Neural cell (in vitro differentiated cells): ENCODE measurements at regions not wholly inside any gene's neighbourhood (a gene's known extent, or its start where the extent isn't known, plus 50 kb on each side); places are given as distances from the start of the nearest gene placed in this dataset.

ENCODE experiments used
- H2AFZ ChIP-seq: fragments of 200-600, 300-800 bp; sonication (generic), shearing (Covaris generic); 2 replicates; pipeline ENCODE4 v1.6.0; 2014; ENCODE audit warnings: low read depth, mild to moderate bottlenecking, antibody characterized with exemption, low read length, moderate library complexity
- H3F3A ChIP-seq: fragments of 200-600 bp; shearing (Covaris generic); 2 replicates; pipeline ENCODE4 v1.6.1; 2016; ENCODE audit warnings: mild to moderate bottlenecking, moderate library complexity, mixed read lengths, antibody characterized with exemption, low read length; ENCODE audit not compliant: insufficient read depth, poor library complexity, severe bottlenecking
- H3K27ac ChIP-seq: fragments of 200-600, 300-800 bp; sonication (generic), shearing (Covaris generic); 2 replicates; pipeline ENCODE4 v1.5.1; 2014; ENCODE audit warnings: mild to moderate bottlenecking, low read length, moderate library complexity
- H3K27me3 ChIP-seq: fragments of 300-800, 200-600 bp; sonication (generic), shearing (Covaris generic); 2 replicates; pipeline ENCODE4 v1.6.0; 2014; ENCODE audit warnings: mild to moderate bottlenecking, low read depth, low read length, moderate library complexity; ENCODE audit not compliant: insufficient read depth
- H3K36me3 ChIP-seq: fragments of 300-800, 200-600 bp; sonication (generic), shearing (Covaris generic); 2 replicates; pipeline ENCODE4 v1.5.1; 2014; ENCODE audit warnings: mild to moderate bottlenecking, antibody characterized with exemption, low read length, moderate library complexity; ENCODE audit not compliant: insufficient read depth
- H3K4me2 ChIP-seq: fragments of 300-800, 200-600 bp; sonication (generic), shearing (Covaris generic); 2 replicates; pipeline ENCODE4 v1.6.0; 2014; ENCODE audit warnings: mild to moderate bottlenecking, low read length
- H3K4me3 ChIP-seq: fragments of 300-800, 200-600 bp; sonication (generic), shearing (Covaris generic); 2 replicates; pipeline ENCODE4 v1.5.1; 2014; ENCODE audit warnings: mild to moderate bottlenecking, low read length, moderate library complexity
- H3K79me2 ChIP-seq: fragments of 200-600 bp; shearing (Covaris generic); replicated peaks from 2 replicates; pipeline ENCODE4 v1.6.0; 2014; ENCODE audit warnings: mild to moderate bottlenecking, low read length, moderate library complexity; ENCODE audit not compliant: insufficient read depth
- H3K9ac ChIP-seq: fragments of 300-800, 200-600 bp; sonication (generic), shearing (Covaris generic); 2 replicates; pipeline ENCODE4 v1.6.1; 2016; ENCODE audit warnings: mild to moderate bottlenecking, low read length, mixed read lengths
- H3K9me2 ChIP-seq: fragments of 200-600 bp; shearing (Covaris generic); 2 replicates; pipeline ENCODE4 v1.6.1; 2016; ENCODE audit warnings: mild to moderate bottlenecking, low read length, mixed read lengths; ENCODE audit not compliant: insufficient read depth
- H3K9me3 ChIP-seq: fragments of 200-600, 300-800 bp; sonication (generic), shearing (Covaris generic); 2 replicates; pipeline ENCODE4 v1.6.1; 2016; ENCODE audit warnings: mild to moderate bottlenecking, mixed run types, low read length, moderate library complexity, mixed read lengths
- H4K20me1 ChIP-seq: fragments of 200-600 bp; shearing (Covaris generic); 2 replicates; pipeline ENCODE4 v1.6.1; 2016; ENCODE audit warnings: mild to moderate bottlenecking, mixed run types; ENCODE audit not compliant: insufficient read depth
- EP300 ChIP-seq: fragments of 450-650 bp; conservative IDR thresholded peaks from 2 replicates; pipeline ENCODE4 v1.6.1; 2014; ENCODE audit warnings: antibody characterized with exemption, mild to moderate bottlenecking, moderate library complexity; ENCODE audit not compliant: poor library complexity, severe bottlenecking
- EZH2 ChIP-seq: fragments of 200-600, 300-800 bp; shearing (Covaris generic), sonication (generic); IDR thresholded peaks from 2 replicates; pipeline ENCODE4 v1.6.1; 2014; ENCODE audit warnings: antibody characterized with exemption, low read length, borderline replicate concordance, mild to moderate bottlenecking; ENCODE audit not compliant: insufficient read depth, poor library complexity, severe bottlenecking
- MXI1 ChIP-seq: fragments of 450-650 bp; conservative IDR thresholded peaks from 2 replicates; pipeline ENCODE4 v1.6.1; 2014; ENCODE audit warnings: antibody characterized with exemption, mild to moderate bottlenecking; ENCODE audit not compliant: poor library complexity, severe bottlenecking
- POLR2AphosphoS5 ChIP-seq: IDR thresholded peaks from 2 replicates; pipeline ENCODE4 v1.6.1; 2012
- RAD21 ChIP-seq: fragments of 450-650 bp; conservative IDR thresholded peaks from 2 replicates; pipeline ENCODE4 v1.6.1; 2014; ENCODE audit warnings: antibody characterized with exemption, mild to moderate bottlenecking, moderate library complexity
- SMC3 ChIP-seq: fragments of 450-650 bp; conservative IDR thresholded peaks from 2 replicates; pipeline ENCODE4 v1.6.1; 2014; ENCODE audit warnings: antibody characterized with exemption, mild to moderate bottlenecking, moderate library complexity; ENCODE audit not compliant: poor library complexity
- TAF1 ChIP-seq: IDR thresholded peaks from 2 replicates; pipeline ENCODE4 v1.6.1; 2012; ENCODE audit warnings: low read depth
- TF ChIP-seq, protein P1 (sequence below): fragments of 450-650 bp; IDR thresholded peaks from 2 replicates; pipeline ENCODE4 v1.5.1; 2014; ENCODE audit warnings: antibody characterized with exemption, mild to moderate bottlenecking, moderate library complexity; ENCODE audit not compliant: poor library complexity, severe bottlenecking
- TF ChIP-seq, protein P2 (sequence below): IDR thresholded peaks from 2 replicates; pipeline ENCODE4 v1.6.1; 2012; ENCODE audit warnings: borderline replicate concordance

DNA sequence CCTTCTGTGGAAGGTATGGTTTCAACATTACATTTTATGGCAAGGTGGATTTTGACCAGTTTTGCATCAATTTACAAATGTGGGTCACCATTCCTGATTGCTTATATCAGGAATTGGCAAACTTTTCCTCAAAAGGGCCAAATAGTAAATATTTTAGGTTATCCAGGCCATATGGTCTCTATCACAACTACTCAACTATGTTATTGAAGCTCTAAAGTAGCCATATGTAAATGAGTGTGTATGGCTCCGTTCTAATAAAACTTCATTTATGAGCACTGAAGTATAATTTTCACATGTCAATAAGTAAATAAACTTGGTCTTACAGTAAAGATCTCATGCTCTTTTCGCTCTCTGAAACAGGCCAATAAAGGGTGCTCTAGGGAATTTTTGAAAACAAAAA is 362.7 kb upstream of the SASH1 start:
- H3K36me3 ChIP-seq = no peaks in the 10 kb centered on the region
- TF ChIP-seq POLR2AphosphoS5 (no peak), EP300 (no peak), MXI1 (no peak), SMC3 (no peak), TAF1 (no peak), EZH2 (no peak), RAD21 (no peak)
- TF ChIP-seq, protein P1, sequence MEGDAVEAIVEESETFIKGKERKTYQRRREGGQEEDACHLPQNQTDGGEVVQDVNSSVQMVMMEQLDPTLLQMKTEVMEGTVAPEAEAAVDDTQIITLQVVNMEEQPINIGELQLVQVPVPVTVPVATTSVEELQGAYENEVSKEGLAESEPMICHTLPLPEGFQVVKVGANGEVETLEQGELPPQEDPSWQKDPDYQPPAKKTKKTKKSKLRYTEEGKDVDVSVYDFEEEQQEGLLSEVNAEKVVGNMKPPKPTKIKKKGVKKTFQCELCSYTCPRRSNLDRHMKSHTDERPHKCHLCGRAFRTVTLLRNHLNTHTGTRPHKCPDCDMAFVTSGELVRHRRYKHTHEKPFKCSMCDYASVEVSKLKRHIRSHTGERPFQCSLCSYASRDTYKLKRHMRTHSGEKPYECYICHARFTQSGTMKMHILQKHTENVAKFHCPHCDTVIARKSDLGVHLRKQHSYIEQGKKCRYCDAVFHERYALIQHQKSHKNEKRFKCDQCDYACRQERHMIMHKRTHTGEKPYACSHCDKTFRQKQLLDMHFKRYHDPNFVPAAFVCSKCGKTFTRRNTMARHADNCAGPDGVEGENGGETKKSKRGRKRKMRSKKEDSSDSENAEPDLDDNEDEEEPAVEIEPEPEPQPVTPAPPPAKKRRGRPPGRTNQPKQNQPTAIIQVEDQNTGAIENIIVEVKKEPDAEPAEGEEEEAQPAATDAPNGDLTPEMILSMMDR = no peak
- TF ChIP-seq, protein P2, sequence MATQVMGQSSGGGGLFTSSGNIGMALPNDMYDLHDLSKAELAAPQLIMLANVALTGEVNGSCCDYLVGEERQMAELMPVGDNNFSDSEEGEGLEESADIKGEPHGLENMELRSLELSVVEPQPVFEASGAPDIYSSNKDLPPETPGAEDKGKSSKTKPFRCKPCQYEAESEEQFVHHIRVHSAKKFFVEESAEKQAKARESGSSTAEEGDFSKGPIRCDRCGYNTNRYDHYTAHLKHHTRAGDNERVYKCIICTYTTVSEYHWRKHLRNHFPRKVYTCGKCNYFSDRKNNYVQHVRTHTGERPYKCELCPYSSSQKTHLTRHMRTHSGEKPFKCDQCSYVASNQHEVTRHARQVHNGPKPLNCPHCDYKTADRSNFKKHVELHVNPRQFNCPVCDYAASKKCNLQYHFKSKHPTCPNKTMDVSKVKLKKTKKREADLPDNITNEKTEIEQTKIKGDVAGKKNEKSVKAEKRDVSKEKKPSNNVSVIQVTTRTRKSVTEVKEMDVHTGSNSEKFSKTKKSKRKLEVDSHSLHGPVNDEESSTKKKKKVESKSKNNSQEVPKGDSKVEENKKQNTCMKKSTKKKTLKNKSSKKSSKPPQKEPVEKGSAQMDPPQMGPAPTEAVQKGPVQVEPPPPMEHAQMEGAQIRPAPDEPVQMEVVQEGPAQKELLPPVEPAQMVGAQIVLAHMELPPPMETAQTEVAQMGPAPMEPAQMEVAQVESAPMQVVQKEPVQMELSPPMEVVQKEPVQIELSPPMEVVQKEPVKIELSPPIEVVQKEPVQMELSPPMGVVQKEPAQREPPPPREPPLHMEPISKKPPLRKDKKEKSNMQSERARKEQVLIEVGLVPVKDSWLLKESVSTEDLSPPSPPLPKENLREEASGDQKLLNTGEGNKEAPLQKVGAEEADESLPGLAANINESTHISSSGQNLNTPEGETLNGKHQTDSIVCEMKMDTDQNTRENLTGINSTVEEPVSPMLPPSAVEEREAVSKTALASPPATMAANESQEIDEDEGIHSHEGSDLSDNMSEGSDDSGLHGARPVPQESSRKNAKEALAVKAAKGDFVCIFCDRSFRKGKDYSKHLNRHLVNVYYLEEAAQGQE = no peak
- no peak overlapping the region for H3K27ac ChIP-seq
- no peaks in the 10 kb centered on the region for H3K9me3 ChIP-seq
- H3K4me3 ChIP-seq = no peak overlapping the region
- H3K9me2 ChIP-seq = no peaks in the 10 kb centered on the region
- H3K9ac ChIP-seq = no peak overlapping the region
- H3K27me3 ChIP-seq = no peaks in the 10 kb centered on the region
- no peaks in the 10 kb centered on the region for H4K20me1 ChIP-seq
- no peaks in the 10 kb centered on the region for H3F3A ChIP-seq
- no peak overlapping the region for H2AFZ ChIP-seq
- H3K79me2 ChIP-seq = no peaks in the 10 kb centered on the region
- H3K4me2 ChIP-seq = no peak overlapping the region

DNA sequence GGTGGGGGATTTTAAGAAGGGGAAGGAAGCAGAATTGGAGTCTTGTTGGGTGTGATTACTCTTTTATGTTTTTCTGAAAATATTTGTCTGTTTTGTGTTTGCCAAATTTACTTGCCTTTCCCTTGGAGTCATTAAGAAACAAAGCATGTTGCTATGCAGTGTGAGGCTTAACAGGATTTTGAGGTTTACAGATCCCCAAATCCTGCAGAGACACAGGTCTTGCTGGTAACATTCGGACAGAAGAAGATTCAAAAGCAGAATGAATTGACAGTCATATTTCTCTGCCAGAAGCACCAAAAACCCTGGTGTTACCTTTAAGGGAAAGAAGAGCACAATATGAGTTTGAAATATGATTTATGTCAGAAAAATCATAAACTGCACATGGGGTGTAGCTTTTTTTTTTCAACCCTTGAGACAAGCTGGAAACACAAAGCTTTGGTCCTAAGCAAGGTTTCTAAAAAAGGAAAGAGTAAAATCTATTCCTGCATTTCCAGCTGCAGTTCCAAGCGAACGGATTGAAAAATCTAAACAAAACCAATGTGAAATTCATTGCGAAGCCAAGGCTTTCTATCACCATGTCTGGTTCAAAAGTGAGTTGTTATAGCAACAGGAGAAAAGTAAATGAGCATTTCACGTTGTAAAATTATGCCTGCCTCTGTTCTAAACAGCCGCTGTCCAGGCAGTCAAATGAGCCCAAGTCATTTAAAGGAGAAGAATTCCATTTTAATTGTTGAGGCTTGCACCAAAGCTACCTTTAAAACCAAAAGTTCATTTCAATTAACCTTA is 358.9 kb upstream of the SASH1 start:
- peak overlapping the region; percentile 30 for H3K4me3 ChIP-seq
- no peaks in the 10 kb centered on the region for H3K9me2 ChIP-seq
- peak overlapping the region; percentile 86 for H3K27ac ChIP-seq
- H3K27me3 ChIP-seq = no peaks in the 10 kb centered on the region
- peak overlapping the region; percentile 41 for H3K4me2 ChIP-seq
- peak; percentile 40 for TF ChIP-seq EP300
- TF ChIP-seq RAD21 = no peak
- TF ChIP-seq SMC3 = peak; percentile 22
- TF ChIP-seq POLR2AphosphoS5 = peak; percentile 3
- H3K79me2 ChIP-seq = no peaks in the 10 kb centered on the region
- H3K36me3 ChIP-seq = no peaks in the 10 kb centered on the region
- no peaks in the 10 kb centered on the region for H3K9me3 ChIP-seq
- peak overlapping the region; percentile 29 for H2AFZ ChIP-seq
- H4K20me1 ChIP-seq = no peaks in the 10 kb centered on the region
- peak overlapping the region; percentile 23 for H3K9ac ChIP-seq
- H3F3A ChIP-seq = peaks cover 4% of the 10 kb centered on the region
